Amniotic epithelial cell (primary cell): ENCODE measurements at regions not wholly inside any gene's neighbourhood (a gene's known extent, or its start where the extent isn't known, plus 50 kb on each side); places are given as distances from the start of the nearest gene placed in this dataset.
"Not testable (repeated sequence)": the region's sequence is repeated elsewhere in the genome, so short reads cannot be mapped to it uniquely, and the experiment has no call there.

Experiments
- DNase-seq: peaks from one replicate; pipeline ENCODE4 v3.0.0-alpha.2; 2010; ENCODE audit warnings: low read depth

DNA sequence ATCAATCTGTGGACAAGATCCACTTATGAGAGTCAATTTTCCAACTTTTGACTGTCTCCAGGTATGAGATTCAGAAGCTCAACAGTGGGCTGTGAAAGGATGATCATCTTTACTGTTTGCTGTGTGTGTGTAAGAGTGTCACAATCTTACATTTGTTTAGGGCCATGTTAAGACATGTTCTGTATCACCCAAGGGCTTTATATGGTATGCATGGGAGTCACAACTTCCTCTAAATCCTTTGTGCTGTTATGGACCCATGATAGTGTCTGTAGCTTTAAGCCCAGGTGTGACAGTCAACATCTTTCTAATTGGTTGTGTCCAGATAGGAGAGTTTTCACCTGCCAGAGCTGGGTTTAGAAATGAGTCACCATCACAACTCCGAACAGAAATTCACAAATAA, 70.2 kb downstream of the ZNF726 start:
- DNase-seq, result not testable (repeated sequence)

DNA sequence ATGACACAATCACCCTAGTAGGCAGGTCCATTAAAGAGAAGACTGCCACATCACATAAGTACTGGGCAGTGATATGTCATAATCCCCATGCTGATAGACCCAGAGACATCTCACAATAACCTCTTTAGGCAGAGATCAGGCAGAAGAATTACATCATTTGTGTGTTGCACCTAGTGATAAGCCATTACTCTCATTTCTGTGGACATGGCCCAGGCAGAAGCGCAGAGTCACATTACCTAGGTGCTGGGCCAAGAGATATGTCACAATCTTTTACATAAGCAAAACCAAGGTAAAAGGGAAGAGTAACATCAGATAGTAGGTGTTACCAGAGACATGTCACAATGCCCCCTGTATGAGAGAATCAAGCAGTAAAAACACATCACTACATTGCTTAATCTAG, 71.9 kb downstream of the ZNF726 start:
- no peak for DNase-seq

DNA sequence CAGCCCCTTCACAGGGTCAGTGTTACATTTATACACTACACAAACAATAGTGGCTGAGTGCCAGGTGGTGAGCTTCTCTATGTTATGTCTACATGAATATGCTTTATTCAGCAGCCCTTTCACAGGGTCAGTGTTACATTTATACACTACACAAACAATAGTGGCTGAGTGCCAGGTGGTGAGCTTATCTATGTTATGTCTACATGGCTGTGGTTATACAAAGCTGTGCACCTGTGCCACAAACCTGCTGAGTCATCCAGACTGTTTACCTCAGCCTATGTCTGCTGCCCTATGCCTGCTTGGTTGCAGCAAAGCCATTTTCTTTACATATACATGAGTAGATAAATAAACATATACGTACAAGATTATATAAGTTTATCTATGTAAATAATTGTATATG, 76.5 kb downstream of the ZNF726 start:
- peak; percentile 3 for DNase-seq

DNA sequence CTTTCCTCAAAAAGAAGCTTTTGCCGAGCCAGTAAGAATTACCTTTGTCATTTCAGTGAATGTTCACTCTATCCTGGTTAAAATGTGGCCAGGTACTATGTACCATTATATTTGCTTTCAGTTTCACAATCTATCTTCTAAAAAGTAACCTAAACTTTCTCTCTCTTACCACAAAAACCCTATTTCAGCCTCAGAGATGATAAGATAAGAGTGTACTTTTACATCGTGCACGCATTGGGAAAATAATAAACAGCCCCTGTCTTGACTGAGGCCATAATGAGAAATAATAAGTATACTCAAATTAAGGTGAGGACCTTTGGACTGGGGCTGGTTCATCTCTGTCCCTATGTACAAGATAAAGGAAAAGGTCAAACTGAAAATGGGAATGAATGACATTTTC, 77.7 kb downstream of the ZNF726 start:
- no peak for DNase-seq

DNA sequence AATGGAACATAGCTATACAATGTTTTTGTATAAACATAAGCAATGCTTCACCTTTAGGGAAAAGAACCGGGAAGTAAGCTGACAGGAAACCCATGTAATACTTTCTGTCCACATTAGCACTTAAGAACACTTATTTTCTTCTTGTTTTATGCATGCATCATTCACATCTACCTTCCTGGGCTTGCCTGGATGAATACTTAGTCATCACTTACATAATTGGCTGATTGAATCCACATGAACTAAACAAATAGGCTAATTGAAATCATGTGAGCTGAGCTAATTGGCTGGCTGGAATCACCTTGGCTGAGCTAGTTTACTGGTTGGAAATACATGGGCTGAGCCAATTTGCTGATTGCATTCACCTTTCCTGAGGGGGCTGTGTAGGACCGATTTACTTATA, 78.8 kb downstream of the ZNF726 start:
- no peak for DNase-seq

DNA sequence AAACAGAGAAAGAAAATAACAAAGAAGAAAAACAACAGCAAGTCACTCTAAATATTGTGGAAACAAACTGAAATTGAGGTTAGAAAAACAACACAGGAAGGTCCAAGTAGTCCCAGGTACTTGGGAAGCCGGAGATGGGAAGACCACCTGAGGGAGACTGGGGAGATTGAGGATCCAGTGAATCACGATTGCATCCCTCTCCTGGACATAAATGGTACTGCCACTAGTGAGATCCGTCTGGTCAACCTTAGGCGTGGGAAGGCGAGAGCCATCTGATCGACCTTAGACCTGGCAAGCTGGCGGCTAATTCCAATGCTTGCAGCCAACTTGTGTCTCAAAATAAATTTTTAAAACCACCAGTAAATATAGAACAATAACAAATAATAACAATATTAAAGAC, 81.9 kb downstream of the ZNF726 start:
- no peak for DNase-seq

DNA sequence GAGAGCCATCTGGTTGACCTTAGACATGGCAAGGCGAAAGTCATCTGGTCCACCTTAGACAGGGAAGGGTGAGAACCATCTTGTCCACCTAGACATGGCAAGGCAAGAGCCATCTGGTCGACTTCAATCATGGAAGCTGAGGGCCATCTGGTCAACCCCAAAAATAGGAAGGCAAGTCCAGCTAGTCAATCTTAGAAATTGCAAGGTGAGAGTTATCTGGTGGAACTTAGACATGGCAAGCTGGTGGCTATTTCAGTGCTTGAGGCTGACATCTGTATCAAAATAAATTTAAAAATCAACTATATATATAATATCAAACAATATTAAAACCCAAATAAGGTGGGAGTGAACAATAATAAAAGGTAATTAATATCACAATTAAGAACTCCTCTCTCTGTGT, 83.9 kb downstream of the ZNF726 start:
- no peak for DNase-seq

DNA sequence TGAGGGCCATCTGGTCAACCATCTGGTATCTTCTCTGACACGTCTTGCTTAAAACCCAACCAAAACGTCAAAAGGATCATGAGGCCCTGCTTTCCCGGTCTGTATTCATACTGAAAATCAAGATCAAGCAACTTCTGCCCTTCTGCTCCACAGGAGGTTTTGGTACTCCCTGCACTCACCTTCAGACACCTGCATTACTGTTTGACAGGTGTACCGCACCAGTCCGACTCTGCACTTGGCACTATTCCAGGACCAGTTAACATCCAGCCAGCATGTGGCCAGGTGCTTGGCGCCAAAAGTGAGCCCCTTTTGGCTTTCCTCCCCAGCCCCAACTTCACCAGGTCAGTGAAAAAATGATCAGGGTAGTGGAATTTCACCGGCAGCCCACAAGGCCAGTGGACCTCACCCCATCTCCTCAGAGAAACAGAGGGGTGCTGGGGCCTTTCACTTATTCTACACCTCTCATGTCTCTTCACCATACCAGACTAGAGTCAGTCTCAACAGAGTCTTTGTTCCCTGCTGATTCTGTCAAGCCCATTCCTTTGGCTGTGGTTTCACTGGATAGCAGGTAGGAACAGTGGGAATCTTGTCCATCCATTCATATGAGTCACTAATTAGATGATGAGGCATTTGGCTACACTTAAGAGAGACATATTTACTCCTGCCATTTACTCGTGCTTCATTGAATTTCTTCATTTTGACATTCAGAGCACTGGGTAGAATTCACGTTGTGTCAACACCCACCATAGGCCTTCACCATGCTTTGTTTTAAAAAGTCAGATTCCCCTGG, 85.3 kb downstream of the ZNF726 start:
- no peak for DNase-seq

DNA sequence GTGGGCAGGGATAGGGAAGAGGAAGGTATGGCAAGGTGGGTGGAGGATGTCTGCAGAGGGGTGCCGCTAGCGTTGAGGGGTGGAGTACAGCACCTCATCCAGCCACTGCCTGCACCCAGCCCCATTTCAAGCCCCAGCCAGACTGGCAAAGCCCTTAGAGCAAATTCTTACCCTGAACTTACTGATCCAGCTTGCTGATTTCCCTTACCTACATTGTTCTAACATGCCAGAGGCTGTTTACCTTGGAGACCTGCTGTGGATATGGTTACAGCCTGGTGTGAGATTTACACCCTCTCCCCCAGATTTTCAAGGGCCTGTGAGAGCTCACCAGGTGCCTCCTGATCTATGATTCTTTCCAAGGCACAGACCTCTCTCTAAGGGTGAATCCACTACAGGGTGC, 86.0 kb downstream of the ZNF726 start:
- DNase-seq, result no peak

DNA sequence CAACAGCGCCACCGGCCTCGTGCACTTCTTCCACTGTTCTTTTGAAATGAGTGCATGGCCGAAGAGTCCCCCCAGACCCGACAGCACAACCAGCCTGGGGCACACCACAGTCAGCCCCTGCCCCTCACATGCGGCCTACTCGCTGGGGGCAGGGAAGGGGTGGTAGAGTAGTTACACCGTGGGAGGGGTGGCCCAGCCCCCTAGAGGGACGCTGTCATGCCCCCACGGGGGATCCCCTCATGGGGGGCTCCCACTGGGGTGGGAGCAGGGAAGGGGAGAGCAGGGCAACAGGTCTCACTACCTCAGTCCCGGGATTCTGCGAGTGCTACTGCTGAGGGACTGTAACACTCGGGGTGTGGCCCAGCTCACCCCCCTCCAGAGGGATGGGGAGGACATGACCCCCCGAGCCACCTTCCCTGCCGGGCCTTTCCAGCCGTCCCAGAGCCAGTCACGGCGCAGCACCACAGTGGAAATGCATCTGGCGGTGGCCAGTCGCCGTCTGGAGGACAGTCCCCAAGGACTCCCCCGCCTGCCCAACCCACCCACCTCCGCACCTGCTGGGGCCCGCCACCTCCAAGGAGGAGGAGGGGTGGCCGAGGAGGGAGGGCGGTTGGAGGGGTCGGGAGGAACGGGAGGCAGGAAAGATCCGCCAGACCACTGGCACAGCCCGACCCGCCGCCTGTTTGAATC, 84.6 kb upstream of the ZNF254 start:
- DNase-seq, result no peak

DNA sequence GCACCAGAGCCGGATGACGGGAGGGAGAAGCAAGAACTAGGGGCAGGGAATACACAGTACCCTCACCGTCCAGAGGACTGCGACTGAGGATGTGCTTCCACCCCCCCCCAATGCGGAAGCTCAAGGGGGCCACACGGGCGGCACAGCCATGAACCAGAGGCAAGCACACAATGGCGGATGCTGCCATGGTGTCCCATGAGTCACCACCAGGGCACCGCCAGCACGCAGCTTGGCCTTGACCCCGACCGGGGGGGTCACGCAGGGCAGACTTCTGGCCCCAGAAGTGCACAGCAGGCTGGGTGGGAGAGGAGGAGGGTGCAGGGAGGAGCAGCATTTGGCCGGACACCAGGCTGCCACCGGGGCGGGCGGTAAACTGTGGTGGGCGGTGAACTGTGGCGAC, 83.5 kb upstream of the ZNF254 start:
- DNase-seq, result no peak

DNA sequence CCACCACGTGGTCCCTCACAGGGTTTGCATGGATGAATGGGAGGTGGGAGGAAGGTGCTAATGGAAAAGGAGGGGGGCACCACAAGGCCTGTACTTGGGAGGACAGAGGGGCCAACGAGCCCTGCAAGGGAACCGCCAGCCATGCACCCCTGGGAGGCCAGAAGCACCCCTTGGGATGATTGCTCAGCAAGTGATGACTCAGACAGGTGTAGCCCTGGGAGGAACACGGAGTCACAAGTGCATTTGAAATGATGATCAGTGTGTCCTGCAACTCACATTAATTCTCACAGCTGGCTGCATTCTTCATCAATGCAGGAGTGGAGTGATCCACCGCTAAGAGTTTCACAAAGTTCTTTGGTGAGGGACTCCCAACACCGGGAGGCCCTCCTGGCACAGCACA, 82.8 kb upstream of the ZNF254 start:
- no peak for DNase-seq

DNA sequence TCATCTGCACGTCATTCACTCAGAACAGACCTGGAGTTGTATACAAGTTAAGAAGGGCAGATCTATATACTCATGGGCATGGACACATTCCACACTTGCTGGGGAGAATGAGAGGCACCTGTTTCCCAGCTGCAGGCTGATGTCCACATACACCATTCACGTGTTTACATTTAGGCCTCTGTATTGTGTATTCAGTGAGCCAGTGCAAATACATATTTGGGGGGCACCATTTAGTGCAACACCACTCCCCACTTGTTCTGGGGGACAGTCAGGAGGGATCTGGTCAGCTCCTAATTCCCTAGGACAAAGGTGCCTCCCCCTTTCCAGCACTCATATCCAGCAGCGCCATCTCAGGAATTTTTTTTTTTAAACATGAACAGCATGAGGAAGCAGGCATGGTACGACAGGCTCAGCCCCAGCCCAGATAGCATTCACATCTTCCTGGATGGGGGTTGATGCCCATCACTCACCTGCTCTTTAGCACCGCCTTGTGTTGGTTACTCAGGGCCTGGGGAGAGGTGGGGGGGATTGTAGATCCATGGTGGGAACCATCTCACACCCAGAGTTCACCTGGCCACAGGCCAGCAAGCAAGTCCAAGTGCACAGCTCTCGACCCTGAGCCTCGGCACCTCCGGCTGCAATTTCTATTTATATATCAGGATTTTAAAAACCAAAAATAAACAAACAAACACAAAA, 56.9 kb upstream of the ZNF254 start:
- DNase-seq, result no peak

DNA sequence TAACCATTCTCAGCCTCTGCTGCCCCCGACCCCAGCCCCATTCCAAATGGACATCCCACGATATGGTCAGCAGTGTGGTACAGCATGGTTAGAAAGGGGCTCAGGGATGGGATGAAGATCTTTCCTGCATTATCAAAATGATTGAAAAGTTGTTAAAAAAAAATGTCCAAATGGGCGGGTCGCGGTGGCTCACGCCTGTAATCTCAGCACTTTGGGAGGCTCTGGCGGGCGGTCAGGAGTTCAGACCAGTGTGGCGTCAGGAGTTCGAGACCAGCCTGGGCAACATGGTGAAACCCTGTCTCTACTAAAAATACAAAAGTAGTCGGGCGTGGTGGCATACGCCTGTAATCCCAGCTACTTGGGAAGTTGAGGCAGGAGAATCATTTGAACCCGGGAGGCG, 54.3 kb upstream of the ZNF254 start:
- DNase-seq, result no peak

DNA sequence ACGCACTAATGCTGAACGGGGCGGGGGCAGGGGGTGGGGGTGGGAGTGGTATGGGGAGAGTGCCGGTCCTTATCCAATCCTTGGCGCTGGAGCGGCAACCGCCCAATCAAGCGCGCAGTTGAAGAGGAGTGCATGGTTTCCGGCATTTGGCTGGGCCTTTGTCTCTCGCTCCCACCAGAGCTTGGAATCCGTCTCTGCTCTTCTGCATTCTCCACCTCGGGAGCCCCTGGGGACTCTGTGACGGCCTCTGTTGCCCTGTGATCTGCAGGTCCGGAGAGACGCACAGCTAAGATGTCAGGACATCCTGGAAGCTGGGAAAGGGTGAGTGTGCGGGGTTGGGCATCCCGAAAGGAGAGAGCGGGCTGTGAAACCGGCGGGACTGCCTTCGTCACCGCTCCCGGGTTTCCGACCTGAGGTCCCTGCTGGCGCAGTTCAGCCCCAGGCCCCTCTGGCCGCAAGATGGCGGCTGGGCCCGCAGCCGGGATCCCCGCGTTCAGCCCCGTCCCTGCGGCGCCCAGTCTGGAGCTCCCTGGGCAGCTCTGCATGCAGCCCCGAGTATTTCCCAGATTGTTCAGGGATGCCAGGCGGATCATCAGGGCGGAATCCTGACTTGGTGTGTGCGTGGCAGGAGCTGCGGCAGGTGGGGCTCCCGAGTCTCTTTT, 53.6 kb upstream of the ZNF254 start:
- peak; percentile 93 for DNase-seq

DNA sequence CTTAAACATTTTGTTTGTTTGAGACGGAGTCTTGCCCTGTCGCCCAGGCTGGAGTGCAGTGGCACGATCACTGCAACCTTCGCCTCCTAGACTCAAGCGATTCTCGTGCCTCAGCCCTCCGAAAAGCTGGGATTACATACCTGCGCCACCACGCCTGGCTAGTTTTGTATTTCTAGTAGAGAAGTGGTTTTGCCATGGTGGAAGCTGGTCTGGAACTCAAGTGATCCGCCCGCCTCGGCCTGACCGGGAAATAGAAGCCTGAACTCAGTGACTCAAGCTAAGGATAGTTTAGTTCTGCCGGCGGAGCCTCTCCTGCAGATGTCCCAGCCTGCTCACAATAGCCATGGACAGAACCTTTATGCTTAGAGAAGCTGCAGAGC, 53.0 kb upstream of the ZNF254 start:
- DNase-seq, result peak; percentile 74

DNA sequence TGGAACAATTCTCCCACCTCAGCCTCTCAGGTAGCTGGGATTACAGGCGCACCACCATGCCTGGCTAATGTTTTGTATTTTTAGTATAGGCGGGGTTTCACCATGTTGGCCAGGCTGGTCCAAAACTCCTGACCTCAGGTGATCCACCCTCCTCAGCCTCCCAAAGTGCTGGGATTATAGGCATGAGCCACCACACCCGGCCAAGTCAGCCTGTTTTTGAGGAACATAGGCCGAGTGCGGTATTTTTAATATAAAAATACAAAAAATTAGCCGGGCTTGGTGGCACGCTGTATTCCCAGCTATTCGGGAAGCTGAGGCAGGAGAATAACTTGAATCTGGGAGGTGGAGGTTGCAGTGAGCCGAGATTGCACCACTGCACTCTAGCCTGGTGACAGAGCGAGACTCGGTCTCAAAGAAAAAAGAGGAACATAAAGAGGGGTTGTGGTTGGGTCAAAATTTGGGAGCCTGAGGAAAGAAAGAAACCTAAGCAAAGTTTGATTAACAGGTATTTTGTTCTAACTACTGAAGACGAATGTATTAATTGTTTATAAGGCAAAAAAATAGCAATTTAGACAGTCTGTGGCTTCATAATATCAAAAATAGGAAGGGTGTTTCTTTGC, 51.6 kb upstream of the ZNF254 start:
- DNase-seq, result not testable (repeated sequence)
